GM12878 (cell line): ENCODE measurements at regions not wholly inside any gene's neighbourhood (a gene's known extent, or its start where the extent isn't known, plus 50 kb on each side); places are given as distances from the start of the nearest gene placed in this dataset.

Experiments used
- CBX5 ChIP-seq: sonication (generic); IDR thresholded peaks from 2 replicates; pipeline ENCODE4 v1.6.1; 2016; ENCODE audit warnings: low read depth, moderate library complexity, mild to moderate bottlenecking, inconsistent platforms
- CREB1 ChIP-seq: IDR thresholded peaks from 2 replicates; pipeline ENCODE4 v1.6.1; 2012; ENCODE audit warnings: low read depth, mild to moderate bottlenecking, inconsistent platforms
- HDGF ChIP-seq: fragments of 450-650 bp; IDR thresholded peaks from 2 replicates; pipeline ENCODE4 v1.6.1; 2016; ENCODE audit warnings: antibody characterized with exemption
- MTA3 ChIP-seq: IDR thresholded peaks from 2 replicates; pipeline ENCODE4 v1.6.1; 2012; ENCODE audit warnings: low read length, inconsistent platforms, borderline replicate concordance
- RB1 ChIP-seq: fragments of 450-650 bp; formaldehyde crosslinking; IDR thresholded peaks from 2 replicates; pipeline ENCODE4 v1.6.1; 2017; ENCODE audit warnings: mild to moderate bottlenecking, borderline replicate concordance
- ZNF24 ChIP-seq: fragments of 450-650 bp; IDR thresholded peaks from 2 replicates; pipeline ENCODE4 v1.6.1; 2017; ENCODE audit warnings: antibody characterized with exemption, mild to moderate bottlenecking
- TF ChIP-seq, protein P1 (sequence below): fragments of 450-650 bp; IDR thresholded peaks from 2 replicates; pipeline ENCODE4 v1.6.1; 2017; ENCODE audit warnings: antibody characterized with exemption, mild to moderate bottlenecking, moderate library complexity
- TF ChIP-seq, protein P2 (sequence below): fragments of 450-650 bp; formaldehyde crosslinking; IDR thresholded peaks from 2 replicates; pipeline ENCODE4 v1.4.0; 2020; ENCODE audit warnings: mild to moderate bottlenecking, moderate library complexity
- TF ChIP-seq, protein P3 (sequence below): fragments of 450-650 bp; IDR thresholded peaks from 2 replicates; pipeline ENCODE4 v1.6.1; 2017; ENCODE audit warnings: mild to moderate bottlenecking

DNA sequence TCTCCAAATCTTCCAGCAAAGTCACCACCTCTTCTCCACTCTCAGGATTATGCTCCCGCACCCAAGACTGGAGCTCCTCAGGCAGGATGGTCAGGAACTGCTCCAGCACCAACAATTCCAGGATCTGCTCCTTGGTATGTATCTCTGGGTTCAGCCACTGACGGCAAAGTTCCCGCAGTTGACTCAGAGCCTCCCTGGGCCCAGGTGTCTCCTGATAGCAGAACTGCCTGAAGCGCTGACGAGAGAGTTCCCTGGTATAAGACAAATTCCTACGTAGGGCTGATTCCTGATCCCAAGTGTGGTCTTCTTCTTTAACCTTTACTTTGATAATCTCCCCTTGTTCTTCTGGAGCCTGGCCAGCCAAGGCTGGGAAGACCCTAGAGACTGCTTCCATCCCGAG lies 60.6 kb downstream of the GPX5 start (continued):
- TF ChIP-seq, protein P1, sequence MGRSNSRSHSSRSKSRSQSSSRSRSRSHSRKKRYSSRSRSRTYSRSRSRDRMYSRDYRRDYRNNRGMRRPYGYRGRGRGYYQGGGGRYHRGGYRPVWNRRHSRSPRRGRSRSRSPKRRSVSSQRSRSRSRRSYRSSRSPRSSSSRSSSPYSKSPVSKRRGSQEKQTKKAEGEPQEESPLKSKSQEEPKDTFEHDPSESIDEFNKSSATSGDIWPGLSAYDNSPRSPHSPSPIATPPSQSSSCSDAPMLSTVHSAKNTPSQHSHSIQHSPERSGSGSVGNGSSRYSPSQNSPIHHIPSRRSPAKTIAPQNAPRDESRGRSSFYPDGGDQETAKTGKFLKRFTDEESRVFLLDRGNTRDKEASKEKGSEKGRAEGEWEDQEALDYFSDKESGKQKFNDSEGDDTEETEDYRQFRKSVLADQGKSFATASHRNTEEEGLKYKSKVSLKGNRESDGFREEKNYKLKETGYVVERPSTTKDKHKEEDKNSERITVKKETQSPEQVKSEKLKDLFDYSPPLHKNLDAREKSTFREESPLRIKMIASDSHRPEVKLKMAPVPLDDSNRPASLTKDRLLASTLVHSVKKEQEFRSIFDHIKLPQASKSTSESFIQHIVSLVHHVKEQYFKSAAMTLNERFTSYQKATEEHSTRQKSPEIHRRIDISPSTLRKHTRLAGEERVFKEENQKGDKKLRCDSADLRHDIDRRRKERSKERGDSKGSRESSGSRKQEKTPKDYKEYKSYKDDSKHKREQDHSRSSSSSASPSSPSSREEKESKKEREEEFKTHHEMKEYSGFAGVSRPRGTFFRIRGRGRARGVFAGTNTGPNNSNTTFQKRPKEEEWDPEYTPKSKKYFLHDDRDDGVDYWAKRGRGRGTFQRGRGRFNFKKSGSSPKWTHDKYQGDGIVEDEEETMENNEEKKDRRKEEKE = no peak
- TF ChIP-seq CREB1 (no peak), RB1 (no peak), MTA3 (no peak), ZNF24 (no peak), HDGF (no peak), CBX5 (no peak)
- TF ChIP-seq, protein P2, sequence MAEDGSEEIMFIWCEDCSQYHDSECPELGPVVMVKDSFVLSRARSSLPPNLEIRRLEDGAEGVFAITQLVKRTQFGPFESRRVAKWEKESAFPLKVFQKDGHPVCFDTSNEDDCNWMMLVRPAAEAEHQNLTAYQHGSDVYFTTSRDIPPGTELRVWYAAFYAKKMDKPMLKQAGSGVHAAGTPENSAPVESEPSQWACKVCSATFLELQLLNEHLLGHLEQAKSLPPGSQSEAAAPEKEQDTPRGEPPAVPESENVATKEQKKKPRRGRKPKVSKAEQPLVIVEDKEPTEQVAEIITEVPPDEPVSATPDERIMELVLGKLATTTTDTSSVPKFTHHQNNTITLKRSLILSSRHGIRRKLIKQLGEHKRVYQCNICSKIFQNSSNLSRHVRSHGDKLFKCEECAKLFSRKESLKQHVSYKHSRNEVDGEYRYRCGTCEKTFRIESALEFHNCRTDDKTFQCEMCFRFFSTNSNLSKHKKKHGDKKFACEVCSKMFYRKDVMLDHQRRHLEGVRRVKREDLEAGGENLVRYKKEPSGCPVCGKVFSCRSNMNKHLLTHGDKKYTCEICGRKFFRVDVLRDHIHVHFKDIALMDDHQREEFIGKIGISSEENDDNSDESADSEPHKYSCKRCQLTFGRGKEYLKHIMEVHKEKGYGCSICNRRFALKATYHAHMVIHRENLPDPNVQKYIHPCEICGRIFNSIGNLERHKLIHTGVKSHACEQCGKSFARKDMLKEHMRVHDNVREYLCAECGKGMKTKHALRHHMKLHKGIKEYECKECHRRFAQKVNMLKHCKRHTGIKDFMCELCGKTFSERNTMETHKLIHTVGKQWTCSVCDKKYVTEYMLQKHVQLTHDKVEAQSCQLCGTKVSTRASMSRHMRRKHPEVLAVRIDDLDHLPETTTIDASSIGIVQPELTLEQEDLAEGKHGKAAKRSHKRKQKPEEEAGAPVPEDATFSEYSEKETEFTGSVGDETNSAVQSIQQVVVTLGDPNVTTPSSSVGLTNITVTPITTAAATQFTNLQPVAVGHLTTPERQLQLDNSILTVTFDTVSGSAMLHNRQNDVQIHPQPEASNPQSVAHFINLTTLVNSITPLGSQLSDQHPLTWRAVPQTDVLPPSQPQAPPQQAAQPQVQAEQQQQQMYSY (CRISPR knock-in tag) = no peak
- TF ChIP-seq, protein P3, sequence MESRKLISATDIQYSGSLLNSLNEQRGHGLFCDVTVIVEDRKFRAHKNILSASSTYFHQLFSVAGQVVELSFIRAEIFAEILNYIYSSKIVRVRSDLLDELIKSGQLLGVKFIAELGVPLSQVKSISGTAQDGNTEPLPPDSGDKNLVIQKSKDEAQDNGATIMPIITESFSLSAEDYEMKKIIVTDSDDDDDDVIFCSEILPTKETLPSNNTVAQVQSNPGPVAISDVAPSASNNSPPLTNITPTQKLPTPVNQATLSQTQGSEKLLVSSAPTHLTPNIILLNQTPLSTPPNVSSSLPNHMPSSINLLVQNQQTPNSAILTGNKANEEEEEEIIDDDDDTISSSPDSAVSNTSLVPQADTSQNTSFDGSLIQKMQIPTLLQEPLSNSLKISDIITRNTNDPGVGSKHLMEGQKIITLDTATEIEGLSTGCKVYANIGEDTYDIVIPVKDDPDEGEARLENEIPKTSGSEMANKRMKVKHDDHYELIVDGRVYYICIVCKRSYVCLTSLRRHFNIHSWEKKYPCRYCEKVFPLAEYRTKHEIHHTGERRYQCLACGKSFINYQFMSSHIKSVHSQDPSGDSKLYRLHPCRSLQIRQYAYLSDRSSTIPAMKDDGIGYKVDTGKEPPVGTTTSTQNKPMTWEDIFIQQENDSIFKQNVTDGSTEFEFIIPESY = no peak
